HG03439 (cell line): ENCODE measurements at regions not wholly inside any gene's neighbourhood (a gene's known extent, or its start where the extent isn't known, plus 50 kb on each side); places are given as distances from the start of the nearest gene placed in this dataset.

Experiments
- ATAC-seq: cut with Tn5 transposase; IDR thresholded peaks from one replicate; pipeline ENCODE4 v1.9.1; 2021; ENCODE audit warnings: mild to moderate bottlenecking, moderate library complexity; ENCODE audit not compliant: unreplicated experiment

- no peak for ATAC-seq
Observed at GRCh38 chr17:69605571-69605970, 191.1 kb downstream of the MAP2K6 start.

GRCh38 chr17:69606142-69606800, 191.8 kb downstream of the MAP2K6 start:
- no peak for ATAC-seq

- ATAC-seq, result peak; percentile 96
Observed at GRCh38 chr17:69607162-69607834, 192.8 kb downstream of the MAP2K6 start.

- no peak for ATAC-seq
Observed at GRCh38 chr17:69608141-69608540, 193.6 kb downstream of the MAP2K6 start.

- no peak for ATAC-seq
Observed at GRCh38 chr17:69608808-69609472, 194.4 kb downstream of the MAP2K6 start.

GRCh38 chr17:69609473-69610305, 195.2 kb downstream of the MAP2K6 start:
- ATAC-seq, result no peak

GRCh38 chr17:69620363-69620762, 205.9 kb downstream of the MAP2K6 start:
- ATAC-seq, result no peak

- ATAC-seq, result no peak
Observed at GRCh38 chr17:69625474-69625873, 211.0 kb downstream of the MAP2K6 start.

GRCh38 chr17:69630056-69630635, 215.6 kb downstream of the MAP2K6 start:
- ATAC-seq, result no peak

GRCh38 chr17:69634844-69635243, 220.3 kb downstream of the MAP2K6 start:
- ATAC-seq, result no peak

- ATAC-seq, result no peak
Observed at GRCh38 chr17:69637446-69638156, 223.1 kb downstream of the MAP2K6 start.

- ATAC-seq, result no peak
Observed at GRCh38 chr17:69639096-69639495, 224.6 kb downstream of the MAP2K6 start.

GRCh38 chr17:69640073-69640472, 225.6 kb downstream of the MAP2K6 start:
- no peak for ATAC-seq

- no peak for ATAC-seq
Observed at GRCh38 chr17:69643686-69644085, 229.2 kb downstream of the MAP2K6 start.

- no peak for ATAC-seq
Observed at GRCh38 chr17:69646729-69647128, 232.2 kb downstream of the MAP2K6 start.

- no peak for ATAC-seq
Observed at GRCh38 chr17:69650881-69651280, 236.4 kb downstream of the MAP2K6 start.

GRCh38 chr17:69651921-69652320, 237.4 kb downstream of the MAP2K6 start:
- no peak for ATAC-seq

GRCh38 chr17:69654981-69655855, 240.7 kb downstream of the MAP2K6 start:
- no peak for ATAC-seq

GRCh38 chr17:69655902-69656301, 241.4 kb downstream of the MAP2K6 start:
- ATAC-seq, result no peak
